Activated CD4-positive, alpha-beta memory T cell treated with anti-CD3 and anti-CD28 coated beads, Interleukin-2, amount 10 ng/mL, durations not matched to agents 7 days and 5 days (primary cell): ENCODE measurements at regions not wholly inside any gene's neighbourhood (a gene's known extent, or its start where the extent isn't known, plus 50 kb on each side); places are given as distances from the start of the nearest gene placed in this dataset.

Experiments
- CTCF ChIA-PET: fragments of 350-600 bp; sonication (Branson Sonifier 250); formaldehyde crosslinking; loops from one replicate; lab custom pipeline; 2021; ENCODE audit warnings: antibody characterized with exemption, inconsistent platforms; lab: Charles Lee
- POLR2A ChIA-PET: fragments of 350-600 bp; sonication (Branson Sonifier 250); formaldehyde crosslinking; loops from one replicate; lab custom pipeline; 2021; ENCODE audit warnings: antibody characterized with exemption; lab: Charles Lee
- DNase-seq: peaks from one replicate; pipeline ENCODE4 v3.0.0-alpha.2; 2020
- H3K27ac Mint-ChIP-seq: one replicate; pipeline ENCODE4 v1.8.0; 2021; ENCODE audit warnings: mild to moderate bottlenecking, mixed read lengths
- H3K27me3 Mint-ChIP-seq: one replicate; pipeline ENCODE4 v1.8.0; 2021; ENCODE audit warnings: mixed read lengths
- H3K36me3 Mint-ChIP-seq: one replicate; pipeline ENCODE4 v1.8.0; 2021; ENCODE audit warnings: low read depth, mixed read lengths
- H3K4me1 Mint-ChIP-seq: one replicate; pipeline ENCODE4 v1.8.0; 2021; ENCODE audit warnings: mixed read lengths
- H3K4me3 Mint-ChIP-seq: one replicate; pipeline ENCODE4 v1.8.0; 2021; ENCODE audit warnings: mild to moderate bottlenecking, mixed read lengths
- H3K9me3 Mint-ChIP-seq: one replicate; pipeline ENCODE4 v1.8.0; 2021; ENCODE audit warnings: mixed read lengths

GRCh38 chr5:124658867-124659557 is 87.4 kb downstream of the ZNF608 start:
- H3K4me1 Mint-ChIP-seq: no peaks in the 10 kb centered on the region
- DNase-seq: no peak
- no peaks in the 10 kb centered on the region for H3K36me3 Mint-ChIP-seq
- H3K27me3 Mint-ChIP-seq: peaks cover 1% of the 10 kb centered on the region
- ChIA-PET CTCF (no interaction called here), POLR2A (no interaction called here)
- H3K27ac Mint-ChIP-seq: no peak overlapping the region
- H3K9me3 Mint-ChIP-seq: no peaks in the 10 kb centered on the region
- no peak overlapping the region for H3K4me3 Mint-ChIP-seq

- DNase-seq: no peak
These were observed 90.4 kb downstream of the ZNF608 start for GRCh38 chr5:124655921-124656511.

GRCh38 chr5:124655251-124655917 is 91.1 kb downstream of the ZNF608 start:
- H3K27ac Mint-ChIP-seq: no peak overlapping the region
- H3K27me3 Mint-ChIP-seq: peaks cover 16% of the 10 kb centered on the region
- H3K4me3 Mint-ChIP-seq: no peak overlapping the region
- H3K4me1 Mint-ChIP-seq: peaks cover 7% of the 10 kb centered on the region
- CTCF ChIA-PET: no interaction called here
- POLR2A ChIA-PET: no interaction called here
- no peaks in the 10 kb centered on the region for H3K36me3 Mint-ChIP-seq
- H3K9me3 Mint-ChIP-seq: peaks cover 2% of the 10 kb centered on the region
- DNase-seq: no peak

More at GRCh38 chr5:124655921-124656511, 90.4 kb downstream of the ZNF608 start:
- Mint-ChIP-seq H3K4me1 (peaks cover 4% of the 10 kb centered on the region), H3K4me3 (no peak overlapping the region), H3K36me3 (no peaks in the 10 kb centered on the region), H3K27me3 (peaks cover 12% of the 10 kb centered on the region), H3K9me3 (peaks cover 2% of the 10 kb centered on the region), H3K27ac (no peak overlapping the region)
- ChIA-PET POLR2A (no interaction called here), CTCF (no interaction called here)

GRCh38 chr5:124654418-124654817 is 92.0 kb downstream of the ZNF608 start:
- H3K27ac Mint-ChIP-seq: no peak overlapping the region
- peaks cover 16% of the 10 kb centered on the region for H3K4me1 Mint-ChIP-seq
- peaks cover 2% of the 10 kb centered on the region for H3K9me3 Mint-ChIP-seq
- peaks cover 2% of the 10 kb centered on the region for H3K36me3 Mint-ChIP-seq
- peaks cover 20% of the 10 kb centered on the region for H3K27me3 Mint-ChIP-seq
- CTCF ChIA-PET: no interaction called here
- POLR2A ChIA-PET: no interaction called here
- no peak for DNase-seq
- H3K4me3 Mint-ChIP-seq: no peak overlapping the region

GRCh38 chr5:124653666-124654065 is 92.8 kb downstream of the ZNF608 start:
- H3K4me3 Mint-ChIP-seq: no peak overlapping the region
- H3K4me1 Mint-ChIP-seq: peaks cover 22% of the 10 kb centered on the region
- no peak overlapping the region for H3K27ac Mint-ChIP-seq
- peaks cover 2% of the 10 kb centered on the region for H3K36me3 Mint-ChIP-seq
- peaks cover 19% of the 10 kb centered on the region for H3K27me3 Mint-ChIP-seq
- ChIA-PET CTCF (no interaction called here), POLR2A (no interaction called here)
- H3K9me3 Mint-ChIP-seq: peaks cover 2% of the 10 kb centered on the region
- DNase-seq: no peak

- Mint-ChIP-seq H3K9me3 (peaks cover 2% of the 10 kb centered on the region), H3K36me3 (peaks cover 2% of the 10 kb centered on the region), H3K4me3 (no peak overlapping the region), H3K27me3 (peaks cover 22% of the 10 kb centered on the region), H3K27ac (no peak overlapping the region), H3K4me1 (peaks cover 26% of the 10 kb centered on the region)
- CTCF ChIA-PET: no interaction called here
- DNase-seq: no peak
- POLR2A ChIA-PET: no interaction called here
These were observed 93.5 kb downstream of the ZNF608 start for GRCh38 chr5:124652892-124653441.

GRCh38 chr5:124652514-124652819 is 94.0 kb downstream of the ZNF608 start:
- H3K27me3 Mint-ChIP-seq: peaks cover 26% of the 10 kb centered on the region
- peaks cover 2% of the 10 kb centered on the region for H3K9me3 Mint-ChIP-seq
- DNase-seq: no peak
- peaks cover 26% of the 10 kb centered on the region for H3K4me1 Mint-ChIP-seq
- H3K36me3 Mint-ChIP-seq: peaks cover 2% of the 10 kb centered on the region
- H3K27ac Mint-ChIP-seq: no peak overlapping the region
- ChIA-PET POLR2A (no interaction called here), CTCF (no interaction called here)
- no peak overlapping the region for H3K4me3 Mint-ChIP-seq

- ChIA-PET CTCF (no interaction called here), POLR2A (no interaction called here)
- H3K4me3 Mint-ChIP-seq: peak overlapping the region; percentile 34
- no peak for DNase-seq
- peaks cover 30% of the 10 kb centered on the region for H3K27me3 Mint-ChIP-seq
- peaks cover 2% of the 10 kb centered on the region for H3K9me3 Mint-ChIP-seq
- H3K27ac Mint-ChIP-seq: no peak overlapping the region
- peaks cover 26% of the 10 kb centered on the region for H3K4me1 Mint-ChIP-seq
- H3K36me3 Mint-ChIP-seq: peaks cover 2% of the 10 kb centered on the region
These were observed 94.6 kb downstream of the ZNF608 start for GRCh38 chr5:124651663-124652513.

GRCh38 chr5:124650951-124651662 is 95.3 kb downstream of the ZNF608 start:
- Mint-ChIP-seq H3K27me3 (peaks cover 34% of the 10 kb centered on the region), H3K9me3 (peaks cover 2% of the 10 kb centered on the region), H3K4me1 (peaks cover 26% of the 10 kb centered on the region), H3K4me3 (no peak overlapping the region), H3K36me3 (peaks cover 2% of the 10 kb centered on the region), H3K27ac (no peak overlapping the region)
- ChIA-PET POLR2A (no interaction called here), CTCF (no interaction called here)
- no peak for DNase-seq

GRCh38 chr5:124650147-124650561 is 96.3 kb downstream of the ZNF608 start:
- peaks cover 34% of the 10 kb centered on the region for H3K27me3 Mint-ChIP-seq
- H3K27ac Mint-ChIP-seq: no peak overlapping the region
- no peak for DNase-seq
- peaks cover 2% of the 10 kb centered on the region for H3K36me3 Mint-ChIP-seq
- CTCF ChIA-PET: no interaction called here
- no peak overlapping the region for H3K4me3 Mint-ChIP-seq
- POLR2A ChIA-PET: no interaction called here
- peaks cover 26% of the 10 kb centered on the region for H3K4me1 Mint-ChIP-seq
- peaks cover 2% of the 10 kb centered on the region for H3K9me3 Mint-ChIP-seq

GRCh38 chr5:124649491-124650146 is 96.8 kb downstream of the ZNF608 start:
- Mint-ChIP-seq H3K9me3 (peaks cover 2% of the 10 kb centered on the region), H3K27me3 (peaks cover 36% of the 10 kb centered on the region), H3K4me1 (peaks cover 26% of the 10 kb centered on the region), H3K4me3 (peak overlapping the region; percentile 50), H3K27ac (peak overlapping the region; percentile 67), H3K36me3 (peaks cover 2% of the 10 kb centered on the region)
- ChIA-PET POLR2A (no interaction called here), CTCF (no interaction called here)
- DNase-seq: peak; percentile 80

GRCh38 chr5:124648902-124649467 is 97.5 kb downstream of the ZNF608 start:
- no peak overlapping the region for H3K4me3 Mint-ChIP-seq
- POLR2A ChIA-PET: no interaction called here
- CTCF ChIA-PET: no interaction called here
- DNase-seq: no peak
- H3K27ac Mint-ChIP-seq: no peak overlapping the region
- H3K4me1 Mint-ChIP-seq: peaks cover 26% of the 10 kb centered on the region
- peaks cover 2% of the 10 kb centered on the region for H3K36me3 Mint-ChIP-seq
- H3K27me3 Mint-ChIP-seq: peaks cover 36% of the 10 kb centered on the region
- peaks cover 2% of the 10 kb centered on the region for H3K9me3 Mint-ChIP-seq
